Loucy (cell line): ENCODE measurements at regions not wholly inside any gene's neighbourhood (a gene's known extent, or its start where the extent isn't known, plus 50 kb on each side); places are given as distances from the start of the nearest gene placed in this dataset.

Experiments
- H2AFZ ChIP-seq: fragments of 200-600 bp; sonication (generic); 2 replicates; pipeline ENCODE4 v1.6.0; 2016; ENCODE audit warnings: antibody characterized with exemption, mild to moderate bottlenecking, low read length, moderate library complexity
- H3F3A ChIP-seq: fragments of 200-600 bp; 2 replicates; pipeline ENCODE4 v1.6.0; 2016; ENCODE audit warnings: antibody characterized with exemption, low read depth, mild to moderate bottlenecking
- H3K27me3 ChIP-seq: fragments of 200-600 bp; sonication (generic); 2 replicates; pipeline ENCODE4 v1.6.1; 2014; ENCODE audit warnings: low read length, mild to moderate bottlenecking; ENCODE audit not compliant: insufficient read depth, poor library complexity, severe bottlenecking
- H3K36me3 ChIP-seq: fragments of 200-600 bp; sonication (generic); 2 replicates; pipeline ENCODE4 v1.6.1; 2016; ENCODE audit warnings: low read length; ENCODE audit not compliant: insufficient read depth
- H3K4me1 ChIP-seq: fragments of 200-600 bp; sonication (generic); 2 replicates; pipeline ENCODE4 v1.5.1; 2014; ENCODE audit warnings: low read length, mild to moderate bottlenecking; ENCODE audit not compliant: insufficient read depth, poor library complexity, severe bottlenecking
- H3K4me2 ChIP-seq: fragments of 200-600 bp; sonication (generic); 2 replicates; pipeline ENCODE4 v1.6.0; 2014; ENCODE audit warnings: antibody characterized with exemption, low read length, low read depth, mild to moderate bottlenecking; ENCODE audit not compliant: poor library complexity, severe bottlenecking
- H3K4me3 ChIP-seq: fragments of 200-600 bp; sonication (generic); 2 replicates; pipeline ENCODE4 v1.5.1; 2014; ENCODE audit warnings: low read length, mild to moderate bottlenecking, mixed read lengths; ENCODE audit not compliant: poor library complexity, severe bottlenecking
- H3K79me2 ChIP-seq: fragments of 200-600 bp; sonication (generic); 2 replicates; pipeline ENCODE4 v1.6.1; 2014; ENCODE audit warnings: low read length; ENCODE audit not compliant: insufficient read depth
- H3K9ac ChIP-seq: fragments of 200-600 bp; sonication (generic); 2 replicates; pipeline ENCODE4 v1.6.0; 2014; ENCODE audit warnings: mild to moderate bottlenecking, low read depth, low read length, moderate library complexity; ENCODE audit not compliant: poor library complexity, severe bottlenecking
- H3K9me2 ChIP-seq: fragments of 200-600 bp; sonication (generic); replicated peaks from 2 replicates; pipeline ENCODE4 v1.6.1; 2016; ENCODE audit warnings: low read depth, low read length, mixed read lengths
- H3K9me3 ChIP-seq: fragments of 200-600 bp; sonication (generic); 2 replicates; pipeline ENCODE4 v1.6.1; 2014; ENCODE audit warnings: mild to moderate bottlenecking, antibody characterized with exemption, low read length, low read depth; ENCODE audit not compliant: insufficient read depth
- H4K20me1 ChIP-seq: fragments of 200-600 bp; sonication (generic); 2 replicates; pipeline ENCODE4 v1.6.0; 2014; ENCODE audit warnings: antibody characterized with exemption, low read length, mild to moderate bottlenecking; ENCODE audit not compliant: insufficient read depth, poor library complexity, severe bottlenecking
- CTCF ChIP-seq: fragments of 200-600 bp; sonication (generic); conservative IDR thresholded peaks from 2 replicates; pipeline ENCODE4 v1.5.1; 2014; ENCODE audit warnings: mild to moderate bottlenecking, antibody characterized with exemption, low read length
- EZH2phosphoT487 ChIP-seq: fragments of 200-600 bp; IDR thresholded peaks from 2 replicates; pipeline ENCODE4 v1.6.1; 2018; ENCODE audit warnings: antibody characterized with exemption, mild to moderate bottlenecking, moderate library complexity, borderline replicate concordance

GRCh38 chr4:27934871-27935270 lies 1074.2 kb downstream of the STIM2 start:
- H2AFZ ChIP-seq: no peak overlapping the region
- no peaks in the 10 kb centered on the region for H3K36me3 ChIP-seq
- no peaks in the 10 kb centered on the region for H3K9me2 ChIP-seq
- no peaks in the 10 kb centered on the region for H3K9me3 ChIP-seq
- no peaks in the 10 kb centered on the region for H4K20me1 ChIP-seq
- no peaks in the 10 kb centered on the region for H3F3A ChIP-seq
- TF ChIP-seq CTCF (no peak), EZH2phosphoT487 (no peak)
- no peaks in the 10 kb centered on the region for H3K79me2 ChIP-seq
- no peak overlapping the region for H3K4me3 ChIP-seq
- no peak overlapping the region for H3K9ac ChIP-seq
- no peaks in the 10 kb centered on the region for H3K4me1 ChIP-seq
- H3K27me3 ChIP-seq: no peaks in the 10 kb centered on the region
- no peak overlapping the region for H3K4me2 ChIP-seq

- Histone ChIP-seq H3K9me2 (no peaks in the 10 kb centered on the region), H3K4me1 (no peaks in the 10 kb centered on the region), H3K4me3 (no peak overlapping the region), H3K4me2 (no peak overlapping the region), H3K9me3 (no peaks in the 10 kb centered on the region), H2AFZ (no peak overlapping the region), H3F3A (no peaks in the 10 kb centered on the region), H3K36me3 (no peaks in the 10 kb centered on the region), H3K79me2 (no peaks in the 10 kb centered on the region), H3K9ac (no peak overlapping the region), H3K27me3 (no peaks in the 10 kb centered on the region), H4K20me1 (no peaks in the 10 kb centered on the region)
- TF ChIP-seq EZH2phosphoT487: no peak
- no peak for TF ChIP-seq CTCF
These were observed 1086.2 kb downstream of the STIM2 start for GRCh38 chr4:27946799-27947198.

- Histone ChIP-seq H3K27me3 (no peaks in the 10 kb centered on the region), H3K9ac (no peak overlapping the region), H3F3A (no peaks in the 10 kb centered on the region), H3K4me2 (no peak overlapping the region), H3K79me2 (no peaks in the 10 kb centered on the region), H2AFZ (no peak overlapping the region), H3K4me1 (no peaks in the 10 kb centered on the region), H3K4me3 (no peak overlapping the region), H3K9me3 (no peaks in the 10 kb centered on the region), H3K9me2 (no peaks in the 10 kb centered on the region), H4K20me1 (no peaks in the 10 kb centered on the region), H3K36me3 (no peaks in the 10 kb centered on the region)
- no peak for TF ChIP-seq CTCF
These were observed 1086.7 kb downstream of the STIM2 start for GRCh38 chr4:27947302-27947701.
